HG02852 (cell line): ENCODE measurements at regions not wholly inside any gene's neighbourhood (a gene's known extent, or its start where the extent isn't known, plus 50 kb on each side); places are given as distances from the start of the nearest gene placed in this dataset.
"Not testable (repeated sequence)": the region's sequence is repeated elsewhere in the genome, so short reads cannot be mapped to it uniquely, and the experiment has no call there.

ENCODE experiments used
- ATAC-seq: cut with Tn5 transposase; IDR thresholded peaks from one replicate; pipeline ENCODE4 v1.9.1; 2021; ENCODE audit warnings: mild to moderate bottlenecking, moderate library complexity; ENCODE audit not compliant: unreplicated experiment

DNA sequence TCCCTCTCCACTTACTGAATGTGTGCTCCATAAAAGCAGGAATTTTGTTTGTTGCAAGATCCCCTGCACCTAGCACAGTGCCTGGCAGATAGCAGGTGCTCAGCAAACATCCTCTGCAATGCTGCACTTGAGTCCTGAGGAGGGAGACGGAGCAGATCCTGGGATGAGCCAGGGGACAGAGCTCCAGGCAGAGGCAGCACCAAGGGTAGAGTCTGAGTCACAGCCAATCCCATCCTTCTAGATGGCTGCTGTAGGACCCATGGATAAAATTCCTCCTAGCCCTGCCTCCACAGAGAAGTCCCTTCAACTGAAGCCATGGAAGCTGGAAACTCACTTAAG is 59.3 kb upstream of the SULF2 start:
- ATAC-seq: not testable (repeated sequence)

DNA sequence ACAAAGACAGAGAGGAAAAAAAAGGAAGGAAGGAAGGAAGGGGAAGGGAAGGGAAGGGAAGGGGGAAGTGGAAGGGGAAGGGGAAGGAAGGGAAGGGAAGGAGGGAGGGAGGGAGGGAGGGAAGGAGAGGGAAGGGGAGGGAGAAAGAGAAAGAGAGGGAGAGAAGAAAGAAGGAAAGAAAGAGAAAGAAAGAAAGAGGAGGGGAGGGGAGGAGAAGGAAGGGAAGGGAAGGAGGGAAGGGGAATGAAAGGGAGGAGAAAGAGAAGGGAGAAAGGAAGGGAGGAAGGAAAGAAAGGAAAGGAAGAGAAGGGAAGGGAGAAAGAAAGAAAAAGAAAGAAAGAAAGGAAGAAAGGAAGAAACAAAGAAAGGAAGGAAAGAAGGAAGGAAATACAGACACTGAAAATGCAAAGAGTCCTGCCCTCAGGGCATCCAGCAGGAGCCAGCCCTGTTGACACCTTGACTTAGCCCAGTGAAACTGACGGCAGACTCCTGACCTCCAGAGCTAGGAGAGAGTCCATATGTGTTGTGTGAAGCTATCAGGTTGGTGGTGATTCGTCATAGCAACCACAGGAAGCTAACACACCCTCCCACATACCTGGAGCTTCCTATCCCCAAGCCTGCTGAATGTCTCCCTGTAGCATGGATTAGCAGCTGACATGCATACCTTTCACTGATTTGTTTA is 58.7 kb upstream of the SULF2 start:
- ATAC-seq: no peak

DNA sequence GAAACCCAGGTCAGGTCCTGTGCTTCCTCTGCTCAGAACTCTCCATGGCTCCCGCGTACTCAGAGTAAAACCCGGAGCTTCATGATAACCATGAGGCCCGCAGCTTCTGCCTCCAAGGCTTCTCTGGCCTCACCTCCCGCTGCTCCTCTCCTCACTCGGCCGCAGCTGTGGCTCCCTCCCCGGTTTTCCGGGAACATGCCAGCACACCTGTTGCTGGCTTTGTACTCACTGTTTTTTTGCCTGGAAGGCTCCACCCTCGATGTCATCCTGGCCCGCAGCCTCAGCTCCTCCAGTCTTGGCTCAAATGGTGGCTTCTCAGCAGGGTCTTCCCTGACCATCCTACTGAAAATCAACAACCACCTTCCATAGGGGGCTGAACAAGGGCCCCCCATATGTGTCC is 57.7 kb upstream of the SULF2 start:
- ATAC-seq: not testable (repeated sequence)

DNA sequence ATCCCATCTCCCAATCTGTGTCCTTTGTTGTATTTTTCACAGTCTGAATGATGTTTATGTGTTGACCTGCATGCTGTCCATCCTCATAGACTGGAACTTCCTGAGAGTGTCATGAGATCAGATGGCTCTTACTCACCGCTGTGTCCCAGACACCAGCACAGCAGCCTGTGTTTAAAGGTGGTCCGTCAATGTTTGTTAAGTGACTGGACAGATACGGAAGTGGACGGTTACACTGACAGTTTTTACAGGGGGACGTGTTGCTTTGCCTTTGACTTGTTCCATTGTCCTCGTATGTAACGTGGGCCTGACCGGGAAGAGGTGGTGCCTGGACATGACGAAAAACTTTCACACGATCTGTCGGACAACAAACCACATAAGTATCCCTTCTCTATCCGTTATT is 56.7 kb upstream of the SULF2 start:
- not testable (repeated sequence) for ATAC-seq

DNA sequence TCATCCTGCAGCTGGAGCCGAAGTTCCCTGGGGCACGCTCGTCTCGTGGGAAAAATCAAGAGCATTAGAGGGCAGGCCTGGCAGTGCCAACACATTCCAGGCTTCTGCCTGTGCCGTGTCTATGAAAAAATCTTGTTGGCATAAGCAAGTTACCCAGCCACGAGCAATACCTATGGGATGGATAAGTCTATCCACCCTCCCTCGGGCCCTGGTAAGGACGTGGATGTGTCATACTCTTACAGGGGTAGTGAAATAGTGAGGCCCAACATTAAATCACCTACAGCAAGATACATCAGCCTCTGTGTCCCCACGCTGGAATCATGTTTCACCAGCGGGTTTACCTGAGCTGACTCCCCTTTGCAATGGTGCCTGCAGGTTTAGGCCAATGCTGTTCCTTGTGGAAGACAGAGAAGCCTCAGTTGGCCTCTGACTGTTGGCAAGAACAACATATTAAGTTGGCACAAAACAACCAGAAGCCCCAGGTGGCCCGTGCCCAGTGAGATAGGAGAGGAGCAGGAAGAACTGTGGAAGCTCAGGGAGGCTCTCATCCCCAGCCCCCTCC is 51.1 kb upstream of the SULF2 start:
- ATAC-seq: not testable (repeated sequence)
